Fibroblast of the aortic adventitia (primary cell): ENCODE measurements at regions not wholly inside any gene's neighbourhood (a gene's known extent, or its start where the extent isn't known, plus 50 kb on each side); places are given as distances from the start of the nearest gene placed in this dataset.

Experiments used
- DNase-seq: peaks from one replicate; pipeline ENCODE4 v3.0.0-alpha.2; 2010; ENCODE audit warnings: low read depth
- H3K4me3 ChIP-seq: 2 replicates; pipeline ENCODE4 v1.5.1; 2011; ENCODE audit warnings: low read depth, mild to moderate bottlenecking, control low read depth, low read length, moderate library complexity
- CTCF ChIP-seq: IDR thresholded peaks from 2 replicates; pipeline ENCODE4 v1.5.1; 2011; ENCODE audit warnings: mild to moderate bottlenecking, low read length, control low read depth, inconsistent platforms; ENCODE audit not compliant: insufficient read depth

GRCh38 chr5:175321927-175322532 is 122.0 kb downstream of the DRD1 start:
- no peak overlapping the region for H3K4me3 ChIP-seq
- peak; percentile 27 for DNase-seq
- no peak for TF ChIP-seq CTCF

DNA sequence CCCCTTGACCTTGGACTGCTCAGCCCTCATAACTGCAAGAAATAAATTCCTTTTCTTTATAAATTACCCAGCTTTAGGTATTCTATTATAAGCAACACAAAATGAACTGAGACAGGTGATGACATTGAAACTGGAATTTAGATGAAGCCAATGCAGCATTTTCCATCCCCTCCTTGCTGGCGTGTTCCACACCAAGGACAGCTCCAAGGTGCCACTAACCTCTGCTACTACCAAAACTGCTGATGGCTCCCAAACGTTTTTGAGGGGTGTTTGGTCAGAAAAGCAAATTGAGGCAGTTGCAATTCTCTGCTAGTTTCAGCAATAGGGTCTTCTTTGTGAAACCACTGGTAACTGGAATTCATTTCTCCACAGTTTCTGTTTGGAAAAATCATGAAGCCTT is 124.8 kb downstream of the DRD1 start:
- no peak for TF ChIP-seq CTCF
- no peak for DNase-seq
- H3K4me3 ChIP-seq = no peak overlapping the region

GRCh38 chr5:175317872-175318271 is 126.1 kb downstream of the DRD1 start:
- no peak overlapping the region for H3K4me3 ChIP-seq
- TF ChIP-seq CTCF = no peak
- no peak for DNase-seq

GRCh38 chr5:175309218-175309810 is 134.7 kb downstream of the DRD1 start:
- TF ChIP-seq CTCF = no peak
- no peak overlapping the region for H3K4me3 ChIP-seq

GRCh38 chr5:175308701-175309100 is 135.3 kb downstream of the DRD1 start:
- no peak overlapping the region for H3K4me3 ChIP-seq
- DNase-seq = no peak
- TF ChIP-seq CTCF = no peak

More at GRCh38 chr5:175309218-175309810, 134.7 kb downstream of the DRD1 start:
- DNase-seq = no peak

- TF ChIP-seq CTCF = no peak
- no peak overlapping the region for H3K4me3 ChIP-seq
- no peak for DNase-seq
Observed at GRCh38 chr5:175306381-175306780, 137.6 kb downstream of the DRD1 start.

GRCh38 chr5:175305251-175305650 is 138.7 kb downstream of the DRD1 start:
- H3K4me3 ChIP-seq = no peak overlapping the region
- TF ChIP-seq CTCF = no peak
- DNase-seq = no peak
